ENCODE measurements at regions not wholly inside any gene's neighbourhood (a gene's known extent, or its start where the extent isn't known, plus 50 kb on each side); places are given as distances from the start of the nearest gene placed in this dataset.

DNA sequence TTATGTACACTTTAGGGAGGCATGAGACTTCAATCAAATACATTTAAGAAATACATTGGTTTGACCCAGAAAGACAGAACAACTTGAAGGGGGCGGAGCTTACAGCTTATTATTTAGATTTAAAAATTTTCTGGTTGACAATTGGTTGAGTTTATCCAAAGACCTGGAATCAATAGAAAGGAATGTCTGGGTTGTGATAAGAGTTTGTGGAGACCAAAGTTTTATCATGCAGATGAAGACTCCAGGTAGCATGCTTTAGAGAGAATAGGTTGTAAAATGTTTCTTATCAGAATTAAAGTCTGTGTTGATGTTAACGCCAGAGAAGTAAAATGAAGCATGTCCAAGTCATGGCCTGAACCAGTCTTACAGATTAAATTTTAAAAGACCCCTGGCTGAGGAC lies 757.8 kb upstream of the ADGRB3 start:
- no peak overlapping the region for H3K27ac ChIP-seq
- WGBS (ENCODE audit: missing lambda C conversion rate): 14% methylated on average over 2 of the region's 2 CpGs
- no peaks in the 10 kb centered on the region; the same call in 2 of the 3 replicates for H3K9me3 ChIP-seq
- no peak for ATAC-seq
- H3K4me2 ChIP-seq: no peak overlapping the region
- no peak for FAIRE-seq
- no peaks in the 10 kb centered on the region for H3K4me1 ChIP-seq
- no peak for DNase-seq (ENCODE audit: low read depth in 1 of 2, low spot score in 1 of 2)
- ChIA-PET POLR2A (no interaction called here), CTCF (no interaction called here)
- no peak overlapping the region for H3K4me3 ChIP-seq
- TF ChIP-seq HDAC2 (IDR thresholded peaks at IDR 0.05): no peak
- TF ChIP-seq CHD4 (IDR thresholded peaks at IDR 0.05; ENCODE audit: borderline replicate concordance): no peak
- TF ChIP-seq NPAS2 (CRISPR knock-in tag; IDR thresholded peaks at IDR 0.05; ENCODE audit: borderline replicate concordance): no peak
- TF ChIP-seq TFCP2L1 (CRISPR knock-in tag; IDR thresholded peaks at IDR 0.05): no peak
- TF ChIP-seq, protein P1, sequence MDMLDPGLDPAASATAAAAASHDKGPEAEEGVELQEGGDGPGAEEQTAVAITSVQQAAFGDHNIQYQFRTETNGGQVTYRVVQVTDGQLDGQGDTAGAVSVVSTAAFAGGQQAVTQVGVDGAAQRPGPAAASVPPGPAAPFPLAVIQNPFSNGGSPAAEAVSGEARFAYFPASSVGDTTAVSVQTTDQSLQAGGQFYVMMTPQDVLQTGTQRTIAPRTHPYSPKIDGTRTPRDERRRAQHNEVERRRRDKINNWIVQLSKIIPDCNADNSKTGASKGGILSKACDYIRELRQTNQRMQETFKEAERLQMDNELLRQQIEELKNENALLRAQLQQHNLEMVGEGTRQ (IDR thresholded peaks at IDR 0.05): no peak
- TF ChIP-seq, protein P2, sequence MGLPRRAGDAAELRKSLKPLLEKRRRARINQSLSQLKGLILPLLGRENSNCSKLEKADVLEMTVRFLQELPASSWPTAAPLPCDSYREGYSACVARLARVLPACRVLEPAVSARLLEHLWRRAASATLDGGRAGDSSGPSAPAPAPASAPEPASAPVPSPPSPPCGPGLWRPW (IDR thresholded peaks at IDR 0.05): no peak

DNA sequence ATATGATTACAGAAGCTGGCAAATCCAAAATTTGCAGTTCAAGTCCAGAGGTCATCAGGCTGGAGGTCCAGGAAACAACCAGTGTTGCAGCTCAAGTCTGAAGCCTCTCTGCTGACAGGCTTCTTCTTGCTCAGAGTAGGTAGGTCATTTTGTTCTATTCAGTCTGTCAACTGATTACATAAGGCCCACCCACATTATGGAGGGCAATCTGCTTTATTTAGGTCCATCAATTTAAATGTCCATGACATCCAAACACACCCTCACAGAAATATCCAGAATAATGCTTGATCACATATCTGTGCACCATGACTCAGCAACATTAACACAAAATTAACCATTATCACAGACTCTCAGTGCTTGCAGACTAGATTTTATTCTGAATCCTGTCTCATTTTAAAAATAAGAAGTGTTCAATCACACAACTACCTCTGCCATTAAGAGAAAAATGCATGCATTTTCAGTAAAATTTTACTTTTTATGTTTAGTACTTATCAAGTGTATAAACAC lies 759.2 kb upstream of the ADGRB3 start:
- ATAC-seq (no peak), FAIRE-seq (no peak), DNase-seq (ENCODE audit: low read depth in 1 of 2, low spot score in 1 of 2) (no peak)
- ChIA-PET POLR2A (no interaction called here), CTCF (no interaction called here)
- Histone ChIP-seq H3K4me3 (no peak overlapping the region), H3K4me2 (no peak overlapping the region), H3K27ac (no peak overlapping the region), H3K9me3 (no peaks in the 10 kb centered on the region; the same call in 2 of the 3 replicates), H3K4me1 (no peaks in the 10 kb centered on the region)
- TF ChIP-seq CBX2 (IDR thresholded peaks at IDR 0.05; ENCODE audit: borderline replicate concordance, low read depth) (no peak), MYC (IDR thresholded peaks at IDR 0.05; ENCODE audit: borderline replicate concordance, low read length) (no peak), ZNF302 (CRISPR knock-in tag; IDR thresholded peaks at IDR 0.05) (no peak), FOSB (CRISPR knock-in tag; IDR thresholded peaks at IDR 0.05) (no peak), NPAS2 (CRISPR knock-in tag; IDR thresholded peaks at IDR 0.05; ENCODE audit: borderline replicate concordance) (no peak), MAFK (IDR thresholded peaks at IDR 0.05; ENCODE audit: partially characterized antibody) (peak; percentile 56), EHF (CRISPR knock-in tag; IDR thresholded peaks at IDR 0.05) (no peak), NFE2L2 (conservative IDR thresholded peaks at IDR 0.05; ENCODE audit: low read length) (peak; percentile 70), FOSL2 (IDR thresholded peaks at IDR 0.05) (no peak), FOSL2 (CRISPR knock-in tag; IDR thresholded peaks at IDR 0.05) (no peak), GATA3 (IDR thresholded peaks at IDR 0.05; ENCODE audit: borderline replicate concordance) (no peak)
- TF ChIP-seq, protein P3, sequence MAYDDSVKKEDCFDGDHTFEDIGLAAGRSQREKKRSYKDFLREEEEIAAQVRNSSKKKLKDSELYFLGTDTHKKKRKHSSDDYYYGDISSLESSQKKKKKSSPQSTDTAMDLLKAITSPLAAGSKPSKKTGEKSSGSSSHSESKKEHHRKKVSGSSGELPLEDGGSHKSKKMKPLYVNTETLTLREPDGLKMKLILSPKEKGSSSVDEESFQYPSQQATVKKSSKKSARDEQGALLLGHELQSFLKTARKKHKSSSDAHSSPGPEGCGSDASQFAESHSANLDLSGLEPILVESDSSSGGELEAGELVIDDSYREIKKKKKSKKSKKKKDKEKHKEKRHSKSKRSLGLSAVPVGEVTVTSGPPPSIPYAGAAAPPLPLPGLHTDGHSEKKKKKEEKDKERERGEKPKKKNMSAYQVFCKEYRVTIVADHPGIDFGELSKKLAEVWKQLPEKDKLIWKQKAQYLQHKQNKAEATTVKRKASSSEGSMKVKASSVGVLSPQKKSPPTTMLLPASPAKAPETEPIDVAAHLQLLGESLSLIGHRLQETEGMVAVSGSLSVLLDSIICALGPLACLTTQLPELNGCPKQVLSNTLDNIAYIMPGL (CRISPR knock-in tag; IDR thresholded peaks at IDR 0.05; ENCODE audit: borderline replicate concordance): no peak

DNA sequence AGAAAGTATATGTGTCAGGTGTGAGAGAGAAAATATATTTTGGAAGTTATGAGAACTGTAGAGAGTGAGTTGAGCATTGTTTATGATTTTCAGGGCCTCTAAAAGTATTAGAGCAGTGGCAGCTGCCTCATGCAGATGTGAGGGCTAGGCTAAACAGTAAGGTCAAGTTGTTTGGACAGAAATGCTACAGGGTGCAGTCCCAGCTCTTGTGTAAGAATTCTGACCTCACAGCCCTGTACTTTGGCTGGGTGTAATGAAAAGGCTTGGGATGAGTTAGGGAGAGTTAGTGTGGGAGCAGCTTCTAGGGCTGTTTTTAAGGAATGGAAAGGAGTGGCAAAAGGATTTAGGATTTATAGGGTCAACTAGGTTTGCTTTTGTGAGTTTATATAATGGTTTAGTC lies 764.8 kb upstream of the ADGRB3 start:
- ATAC-seq: no peak
- Histone ChIP-seq H3K4me3 (no peak overlapping the region), H3K4me1 (no peaks in the 10 kb centered on the region), H3K4me2 (no peak overlapping the region), H3K27ac (no peak overlapping the region), H3K9me3 (no peaks in the 10 kb centered on the region)
- TF ChIP-seq HOXB5 (CRISPR knock-in tag; IDR thresholded peaks at IDR 0.05): no peak
- no peak for TF ChIP-seq NFE2L2 (conservative IDR thresholded peaks at IDR 0.05; ENCODE audit: low read length)
- no peak for TF ChIP-seq ZNF302 (CRISPR knock-in tag; IDR thresholded peaks at IDR 0.05)
- no peak for TF ChIP-seq CHD4 (IDR thresholded peaks at IDR 0.05; ENCODE audit: borderline replicate concordance)
- TF ChIP-seq JUN (IDR thresholded peaks at IDR 0.05): no peak
- no peak for TF ChIP-seq PHF8 (IDR thresholded peaks at IDR 0.05; ENCODE audit: borderline replicate concordance, low read depth)
- TF ChIP-seq SMC3 (IDR thresholded peaks at IDR 0.05): no peak
- TF ChIP-seq FOSL2 (IDR thresholded peaks at IDR 0.05): no peak
- TF ChIP-seq FOSL2 (CRISPR knock-in tag; IDR thresholded peaks at IDR 0.05): no peak
- TF ChIP-seq POLR2A (IDR thresholded peaks at IDR 0.05; ENCODE audit: low read length): no peak
- TF ChIP-seq, protein P2 (IDR thresholded peaks at IDR 0.05): no peak
- no peak for TF ChIP-seq SREBF2 (IDR thresholded peaks at IDR 0.05)
- TF ChIP-seq ZFP36 (IDR thresholded peaks at IDR 0.05; ENCODE audit: borderline replicate concordance, partially characterized antibody): no peak
- no peak for TF ChIP-seq RFX5 (IDR thresholded peaks at IDR 0.05)
- no peak for TF ChIP-seq FOSB (CRISPR knock-in tag; IDR thresholded peaks at IDR 0.05)
- no peak for TF ChIP-seq EP300 (IDR thresholded peaks at IDR 0.05)
- TF ChIP-seq, protein P4, sequence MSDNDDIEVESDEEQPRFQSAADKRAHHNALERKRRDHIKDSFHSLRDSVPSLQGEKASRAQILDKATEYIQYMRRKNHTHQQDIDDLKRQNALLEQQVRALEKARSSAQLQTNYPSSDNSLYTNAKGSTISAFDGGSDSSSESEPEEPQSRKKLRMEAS (IDR thresholded peaks at IDR 0.05): no peak
- TF ChIP-seq TFCP2L1 (CRISPR knock-in tag; IDR thresholded peaks at IDR 0.05): no peak
- TF ChIP-seq, protein P5, sequence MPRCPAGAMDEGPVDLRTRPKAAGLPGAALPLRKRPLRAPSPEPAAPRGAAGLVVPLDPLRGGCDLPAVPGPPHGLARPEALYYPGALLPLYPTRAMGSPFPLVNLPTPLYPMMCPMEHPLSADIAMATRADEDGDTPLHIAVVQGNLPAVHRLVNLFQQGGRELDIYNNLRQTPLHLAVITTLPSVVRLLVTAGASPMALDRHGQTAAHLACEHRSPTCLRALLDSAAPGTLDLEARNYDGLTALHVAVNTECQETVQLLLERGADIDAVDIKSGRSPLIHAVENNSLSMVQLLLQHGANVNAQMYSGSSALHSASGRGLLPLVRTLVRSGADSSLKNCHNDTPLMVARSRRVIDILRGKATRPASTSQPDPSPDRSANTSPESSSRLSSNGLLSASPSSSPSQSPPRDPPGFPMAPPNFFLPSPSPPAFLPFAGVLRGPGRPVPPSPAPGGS (IDR thresholded peaks at IDR 0.05): no peak
- TF ChIP-seq GATA3 (IDR thresholded peaks at IDR 0.05; ENCODE audit: borderline replicate concordance): no peak
- no peak for TF ChIP-seq MYC (IDR thresholded peaks at IDR 0.05; ENCODE audit: borderline replicate concordance, low read length)
- DNase-seq (ENCODE audit: low read depth in 1 of 2, low spot score in 1 of 2): no peak
- ChIA-PET POLR2A (no interaction called here), CTCF (no interaction called here)
- no peak for FAIRE-seq

Data from A549 (cell line).